Activated naive CD4-positive, alpha-beta T cell treated with anti-CD3 and anti-CD28 coated beads for 36 hours (primary cell): ENCODE measurements at regions not wholly inside any gene's neighbourhood (a gene's known extent, or its start where the extent isn't known, plus 50 kb on each side); places are given as distances from the start of the nearest gene placed in this dataset.

Experiments used
- CTCF ChIA-PET: fragments of 350-600 bp; sonication (Branson Sonifier 250); formaldehyde crosslinking; loops from one replicate; lab custom pipeline; 2021; ENCODE audit warnings: antibody characterized with exemption; lab: Charles Lee
- DNase-seq: peaks from one replicate; pipeline ENCODE4 v3.0.0-alpha.2; 2020
- H3K27ac Mint-ChIP-seq: one replicate; pipeline ENCODE4 v1.8.0; 2021; ENCODE audit warnings: mild to moderate bottlenecking, mixed read lengths
- H3K27me3 Mint-ChIP-seq: one replicate; pipeline ENCODE4 v1.8.0; 2021; ENCODE audit warnings: low read depth, mixed read lengths
- H3K36me3 Mint-ChIP-seq: one replicate; pipeline ENCODE4 v1.8.0; 2021; ENCODE audit warnings: low read depth, mixed read lengths
- H3K4me1 Mint-ChIP-seq: one replicate; pipeline ENCODE4 v1.8.0; 2021; ENCODE audit warnings: low read depth, mixed read lengths
- H3K4me3 Mint-ChIP-seq: one replicate; pipeline ENCODE4 v1.8.0; 2021; ENCODE audit warnings: mild to moderate bottlenecking, moderate library complexity, mixed read lengths
- H3K9me3 Mint-ChIP-seq: one replicate; pipeline ENCODE4 v1.8.0; 2021; ENCODE audit warnings: mixed read lengths
- intact Hi-C: fragments of 100-400 bp; cut with micrococcal nuclease; formaldehyde crosslinking; loops from one replicate; pipeline ENCODE4 v1.15.1; 2023

DNA sequence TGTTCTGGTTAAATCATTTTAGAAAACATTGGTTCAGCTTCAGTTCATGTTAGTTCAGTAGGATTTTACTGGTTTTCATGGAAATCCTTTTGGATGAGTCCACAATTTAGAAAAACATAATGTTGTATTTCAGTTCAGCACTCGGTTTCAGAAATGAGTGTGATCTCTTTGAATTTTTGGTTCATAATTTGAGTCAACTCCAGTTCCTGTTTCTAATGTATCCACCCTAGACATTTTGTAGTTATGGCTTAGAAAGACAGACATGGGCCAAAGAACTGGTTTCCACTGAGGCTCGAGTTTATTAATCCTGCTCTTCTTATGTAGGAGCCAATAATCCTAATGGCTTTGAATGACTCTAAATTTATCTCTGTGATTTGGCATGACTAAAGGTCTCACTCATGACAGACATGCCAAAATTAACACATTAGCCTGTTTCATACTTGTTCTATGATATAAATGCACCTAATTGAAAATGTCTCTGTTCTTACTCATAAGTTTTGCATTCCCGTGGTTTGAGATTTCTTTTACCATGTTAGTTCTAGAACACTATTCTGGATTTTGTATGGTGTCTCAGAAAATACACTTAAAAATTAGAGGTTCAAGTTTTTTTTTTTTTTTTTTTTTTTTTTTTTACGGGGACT is 82.3 kb upstream of the SPRED2 start:
- intact Hi-C loops = no loop called here
- no peak overlapping the region for H3K4me3 Mint-ChIP-seq

GRCh38 chr2:65512783-65513182 is 80.4 kb upstream of the SPRED2 start:
- Mint-ChIP-seq H3K27me3 (no peaks in the 10 kb centered on the region), H3K36me3 (no peaks in the 10 kb centered on the region)

More for the DNA sequence above, 82.3 kb upstream of the SPRED2 start:
- DNase-seq = no peak
- CTCF ChIA-PET = no interaction called here
- no peaks in the 10 kb centered on the region for H3K27me3 Mint-ChIP-seq
- no peaks in the 10 kb centered on the region for H3K4me1 Mint-ChIP-seq
- H3K27ac Mint-ChIP-seq = no peak overlapping the region
- H3K36me3 Mint-ChIP-seq = no peaks in the 10 kb centered on the region
- H3K9me3 Mint-ChIP-seq = no peaks in the 10 kb centered on the region

GRCh38 chr2:65511306-65511705 is 78.9 kb upstream of the SPRED2 start:
- Mint-ChIP-seq H3K36me3 (no peaks in the 10 kb centered on the region), H3K4me3 (no peak overlapping the region), H3K4me1 (no peaks in the 10 kb centered on the region), H3K9me3 (peaks cover 3% of the 10 kb centered on the region), H3K27ac (no peak overlapping the region), H3K27me3 (no peaks in the 10 kb centered on the region)
- no peak for DNase-seq
- intact Hi-C loops = no loop called here
- CTCF ChIA-PET = no interaction called here

More at GRCh38 chr2:65512783-65513182, 80.4 kb upstream of the SPRED2 start:
- CTCF ChIA-PET = interaction anchor here (0.7 kb wide), 2 partner anchors 46 to 1973 kb away, joined by 3 read pairs; no protein-coding TSS in a partner anchor
- no peak overlapping the region for H3K27ac Mint-ChIP-seq
- intact Hi-C loops = no loop called here
- no peak for DNase-seq
- H3K4me3 Mint-ChIP-seq = no peak overlapping the region
- H3K4me1 Mint-ChIP-seq = no peaks in the 10 kb centered on the region
- H3K9me3 Mint-ChIP-seq = peaks cover 3% of the 10 kb centered on the region

- no peak for DNase-seq
- H3K27me3 Mint-ChIP-seq = no peaks in the 10 kb centered on the region
- peaks cover 3% of the 10 kb centered on the region for H3K9me3 Mint-ChIP-seq
- no peaks in the 10 kb centered on the region for H3K36me3 Mint-ChIP-seq
- H3K4me3 Mint-ChIP-seq = no peak overlapping the region
- CTCF ChIA-PET = interaction anchor here (1.7 kb wide), 1 partner anchor 10 kb away, joined by 6 read pairs; no protein-coding TSS in a partner anchor
- intact Hi-C loops = no loop called here
- no peak overlapping the region for H3K27ac Mint-ChIP-seq
- H3K4me1 Mint-ChIP-seq = no peaks in the 10 kb centered on the region
These were observed 75.8 kb upstream of the SPRED2 start for GRCh38 chr2:65508225-65508624.

- no peaks in the 10 kb centered on the region for H3K4me1 Mint-ChIP-seq
- no peak overlapping the region for H3K4me3 Mint-ChIP-seq
- no peaks in the 10 kb centered on the region for H3K27me3 Mint-ChIP-seq
- intact Hi-C loops = no loop called here
- no peak overlapping the region for H3K27ac Mint-ChIP-seq
- no peaks in the 10 kb centered on the region for H3K36me3 Mint-ChIP-seq
- DNase-seq = no peak
- CTCF ChIA-PET = no interaction called here
- H3K9me3 Mint-ChIP-seq = peaks cover 3% of the 10 kb centered on the region
These were observed 75.0 kb upstream of the SPRED2 start for GRCh38 chr2:65507102-65508069.

- intact Hi-C loops = no loop called here
- Mint-ChIP-seq H3K27ac (no peak overlapping the region), H3K4me3 (no peak overlapping the region), H3K36me3 (no peaks in the 10 kb centered on the region), H3K27me3 (no peaks in the 10 kb centered on the region), H3K9me3 (peaks cover 3% of the 10 kb centered on the region), H3K4me1 (no peaks in the 10 kb centered on the region)
- CTCF ChIA-PET = no interaction called here
- DNase-seq = no peak
These were observed 72.7 kb upstream of the SPRED2 start for GRCh38 chr2:65504814-65505697.

DNA sequence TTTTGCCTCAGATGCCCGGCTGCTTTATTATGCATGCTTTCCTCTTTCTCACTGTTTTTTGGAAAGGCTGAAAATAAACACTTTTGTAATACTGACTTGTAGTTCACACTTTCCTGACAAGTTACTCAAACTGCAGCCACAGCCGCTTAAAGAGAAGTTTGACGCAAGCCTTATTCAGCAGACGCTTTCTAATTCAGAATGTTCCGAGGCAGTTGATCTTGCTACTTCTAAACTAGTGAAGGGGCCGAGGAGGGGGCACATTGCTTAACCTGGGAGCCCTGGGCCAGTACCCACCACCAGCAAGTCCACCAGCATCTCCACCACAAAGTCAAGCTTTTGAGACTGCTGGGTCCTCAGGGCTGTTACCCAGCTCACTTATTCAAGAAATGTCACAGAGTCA is 71.8 kb upstream of the SPRED2 start:
- H3K9me3 Mint-ChIP-seq = peaks cover 3% of the 10 kb centered on the region
- no peaks in the 10 kb centered on the region for H3K4me1 Mint-ChIP-seq
- no peaks in the 10 kb centered on the region for H3K36me3 Mint-ChIP-seq
- DNase-seq = no peak
- H3K27ac Mint-ChIP-seq = no peak overlapping the region
- intact Hi-C loops = no loop called here
- CTCF ChIA-PET = interaction anchor here (0.6 kb wide), 1 partner anchor 175 kb away, joined by 3 read pairs; no protein-coding TSS in a partner anchor
- no peaks in the 10 kb centered on the region for H3K27me3 Mint-ChIP-seq
- no peak overlapping the region for H3K4me3 Mint-ChIP-seq

DNA sequence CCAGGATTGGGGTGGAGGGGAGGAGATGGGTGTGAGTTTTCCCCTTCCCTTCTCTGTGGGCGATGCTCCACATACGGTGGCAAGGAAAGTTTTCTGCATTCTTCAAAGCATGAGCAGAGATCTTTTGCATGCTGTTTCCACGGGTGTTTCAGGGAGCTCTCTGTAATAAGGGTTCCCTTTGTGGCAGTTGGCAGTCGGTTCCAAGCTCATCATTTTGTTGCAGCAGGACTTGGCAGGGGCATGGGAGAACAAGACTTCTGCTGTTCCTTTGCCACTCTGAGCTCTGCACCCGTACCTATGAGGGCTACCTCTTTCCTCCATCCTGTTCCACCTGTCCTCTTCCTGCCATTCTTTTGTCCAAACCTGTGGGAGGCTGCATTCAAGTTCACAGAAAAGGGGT is 71.3 kb upstream of the SPRED2 start:
- peaks cover 3% of the 10 kb centered on the region for H3K9me3 Mint-ChIP-seq
- no peaks in the 10 kb centered on the region for H3K36me3 Mint-ChIP-seq
- intact Hi-C loops = loop anchor here (1.0 kb wide), 1 partner anchor 20 kb away; no protein-coding TSS in a partner anchor
- CTCF ChIA-PET = interaction anchor here (0.6 kb wide), 1 partner anchor 175 kb away, joined by 3 read pairs; no protein-coding TSS in a partner anchor
- H3K4me1 Mint-ChIP-seq = no peaks in the 10 kb centered on the region
- H3K4me3 Mint-ChIP-seq = no peak overlapping the region
- H3K27me3 Mint-ChIP-seq = no peaks in the 10 kb centered on the region
- no peak overlapping the region for H3K27ac Mint-ChIP-seq
- DNase-seq = no peak

DNA sequence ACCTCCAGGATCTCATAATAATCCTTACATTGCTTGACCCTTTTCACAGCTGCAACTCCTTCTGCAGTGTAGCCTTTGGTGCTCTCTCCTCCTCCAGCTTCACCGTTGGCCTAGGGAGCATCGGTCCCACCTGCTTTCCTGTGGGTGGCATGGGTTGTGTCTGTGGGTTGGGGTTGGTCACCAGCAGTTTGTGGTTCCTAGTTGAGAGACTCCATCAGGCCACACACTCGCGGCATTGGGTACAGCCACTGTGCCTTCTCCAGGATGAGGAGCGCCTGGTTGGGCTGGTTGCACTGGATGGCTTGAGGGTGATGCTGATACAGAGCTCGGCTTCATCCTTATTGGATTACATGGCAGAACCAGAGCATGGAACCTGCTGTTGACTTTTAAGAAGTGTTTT is 69.4 kb upstream of the SPRED2 start:
- no peaks in the 10 kb centered on the region for H3K27me3 Mint-ChIP-seq
- H3K27ac Mint-ChIP-seq = no peak overlapping the region
- no peaks in the 10 kb centered on the region for H3K36me3 Mint-ChIP-seq
- DNase-seq = no peak
- H3K4me1 Mint-ChIP-seq = no peaks in the 10 kb centered on the region
- CTCF ChIA-PET = no interaction called here
- intact Hi-C loops = no loop called here
- no peaks in the 10 kb centered on the region for H3K9me3 Mint-ChIP-seq
- no peak overlapping the region for H3K4me3 Mint-ChIP-seq

- no peak for DNase-seq
- Mint-ChIP-seq H3K4me3 (no peak overlapping the region), H3K36me3 (no peaks in the 10 kb centered on the region), H3K27me3 (no peaks in the 10 kb centered on the region), H3K4me1 (no peaks in the 10 kb centered on the region), H3K9me3 (no peaks in the 10 kb centered on the region), H3K27ac (no peak overlapping the region)
- CTCF ChIA-PET = no interaction called here
- intact Hi-C loops = no loop called here
These were observed 68.7 kb upstream of the SPRED2 start for GRCh38 chr2:65501074-65501473.

- no peaks in the 10 kb centered on the region for H3K9me3 Mint-ChIP-seq
- intact Hi-C loops = no loop called here
- CTCF ChIA-PET = no interaction called here
- no peak overlapping the region for H3K27ac Mint-ChIP-seq
- no peaks in the 10 kb centered on the region for H3K4me1 Mint-ChIP-seq
- no peak overlapping the region for H3K4me3 Mint-ChIP-seq
- no peak for DNase-seq
- H3K27me3 Mint-ChIP-seq = no peaks in the 10 kb centered on the region
- no peaks in the 10 kb centered on the region for H3K36me3 Mint-ChIP-seq
These were observed 68.1 kb upstream of the SPRED2 start for GRCh38 chr2:65500310-65501040.
